ENCODE measurements at regions not wholly inside any gene's neighbourhood (a gene's known extent, or its start where the extent isn't known, plus 50 kb on each side); places are given as distances from the start of the nearest gene placed in this dataset.

- DNase-seq = no peak
Measured at GRCh38 chr6:137763436-137763835, 103.6 kb upstream of the TNFAIP3 start.

- no peak for DNase-seq
Measured at GRCh38 chr6:137763886-137764285, 103.2 kb upstream of the TNFAIP3 start.

- no peak for DNase-seq
Measured at GRCh38 chr6:137764464-137764863, 102.6 kb upstream of the TNFAIP3 start.

GRCh38 chr6:137765059-137765458, 102.0 kb upstream of the TNFAIP3 start:
- DNase-seq = no peak

GRCh38 chr6:137766596-137767370, 100.3 kb upstream of the TNFAIP3 start:
- DNase-seq = no peak

DNA sequence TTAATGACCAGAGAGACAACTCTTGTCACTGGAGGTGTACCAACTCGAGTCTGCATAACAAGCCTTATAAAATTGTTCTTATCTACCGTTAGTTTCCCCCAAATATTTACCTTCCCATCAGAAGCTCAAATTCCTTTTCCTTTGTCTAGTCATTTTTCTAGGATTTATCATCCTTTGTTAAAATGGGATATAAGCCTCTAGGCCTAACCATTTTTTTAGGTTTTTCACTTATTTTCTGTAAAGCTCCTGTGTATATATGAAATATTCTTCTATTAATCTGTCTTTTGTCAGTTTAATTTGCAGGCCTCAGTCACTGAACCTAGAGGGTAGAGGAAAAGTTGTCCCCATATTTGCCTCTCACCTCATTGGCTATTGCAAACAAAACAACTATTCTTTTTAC, 99.6 kb upstream of the TNFAIP3 start:
- no peak for DNase-seq

- DNase-seq = no peak
Measured at GRCh38 chr6:137767911-137768690, 99.0 kb upstream of the TNFAIP3 start.

GRCh38 chr6:137768935-137769334, 98.1 kb upstream of the TNFAIP3 start:
- DNase-seq = no peak

DNA sequence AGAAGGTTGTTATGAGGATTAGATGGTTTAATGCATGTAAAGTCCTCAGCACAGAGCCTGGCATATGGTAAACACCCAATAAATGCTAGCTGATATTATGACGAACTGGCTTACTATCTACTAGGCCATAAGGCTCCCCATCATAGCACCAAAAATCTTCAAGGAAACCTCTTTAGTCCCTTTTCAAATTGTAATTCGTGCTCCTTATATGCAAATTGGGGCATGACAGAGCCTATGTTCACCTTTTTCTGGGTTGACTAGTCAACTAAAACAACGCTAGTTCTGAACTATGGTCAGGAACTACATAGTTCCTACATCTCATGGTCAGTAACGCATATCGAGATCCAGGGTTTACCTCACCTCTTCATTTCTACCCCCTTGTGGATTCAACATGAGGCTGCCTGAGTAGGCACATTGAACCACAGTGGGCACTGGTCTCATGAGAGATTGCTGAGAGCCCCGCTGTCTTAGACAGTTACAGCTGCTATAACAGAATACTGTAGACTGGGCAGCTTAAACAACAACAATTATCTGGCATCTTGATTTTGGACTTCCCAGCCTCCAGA, 97.2 kb upstream of the TNFAIP3 start:
- no peak for DNase-seq

DNA sequence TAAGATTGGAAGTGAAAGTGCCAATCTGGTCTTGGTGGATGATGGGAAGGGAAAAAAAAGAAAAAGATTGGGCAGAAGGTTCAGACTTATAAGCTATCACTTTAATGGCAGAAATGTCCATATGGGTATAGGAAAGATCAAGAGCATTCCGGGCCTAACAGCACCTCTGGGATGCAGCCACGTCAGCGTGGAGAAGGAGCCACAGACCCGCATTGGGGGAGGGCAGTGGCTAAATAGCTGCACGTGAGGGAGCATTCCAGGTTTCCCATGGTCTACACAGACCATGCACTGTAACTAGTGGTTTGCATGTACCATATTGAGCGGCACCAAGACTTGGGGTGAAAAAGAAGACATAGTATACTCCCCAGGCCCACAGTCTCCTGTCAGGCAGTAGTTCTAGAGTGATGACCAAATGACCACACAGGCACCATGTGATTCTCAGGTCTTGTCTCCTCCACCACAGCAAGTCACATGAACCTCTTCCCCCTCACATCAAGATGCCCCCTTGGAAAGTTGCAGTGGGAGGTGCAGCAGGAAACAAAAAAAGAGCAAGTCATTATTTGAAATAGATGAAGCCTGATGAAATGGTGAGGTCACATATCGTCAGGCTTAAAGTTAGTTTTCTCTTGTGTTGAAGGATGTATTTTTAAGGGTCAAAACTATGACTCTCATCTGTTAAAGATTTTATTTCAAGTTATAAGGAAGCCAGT, 94.4 kb upstream of the TNFAIP3 start:
- DNase-seq = no peak

DNA sequence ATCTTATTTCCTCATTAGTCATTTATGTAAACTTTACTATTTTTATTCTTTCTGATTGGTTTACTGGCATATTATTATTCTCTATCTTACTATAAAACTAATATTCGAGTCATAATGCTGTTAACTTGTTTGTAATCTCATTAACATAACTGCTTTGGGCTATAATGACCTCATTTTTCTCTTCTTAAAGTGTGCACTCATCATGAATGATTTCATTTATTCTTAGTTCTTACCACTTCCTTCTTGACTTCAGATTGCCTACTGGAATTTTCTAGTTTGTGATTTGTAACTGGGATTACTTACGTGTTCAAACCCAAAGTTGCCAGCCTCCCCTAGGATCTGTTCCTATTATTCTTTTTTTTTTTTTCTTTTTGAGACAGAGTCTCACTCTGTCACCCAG, 91.8 kb upstream of the TNFAIP3 start:
- DNase-seq = no peak

DNA sequence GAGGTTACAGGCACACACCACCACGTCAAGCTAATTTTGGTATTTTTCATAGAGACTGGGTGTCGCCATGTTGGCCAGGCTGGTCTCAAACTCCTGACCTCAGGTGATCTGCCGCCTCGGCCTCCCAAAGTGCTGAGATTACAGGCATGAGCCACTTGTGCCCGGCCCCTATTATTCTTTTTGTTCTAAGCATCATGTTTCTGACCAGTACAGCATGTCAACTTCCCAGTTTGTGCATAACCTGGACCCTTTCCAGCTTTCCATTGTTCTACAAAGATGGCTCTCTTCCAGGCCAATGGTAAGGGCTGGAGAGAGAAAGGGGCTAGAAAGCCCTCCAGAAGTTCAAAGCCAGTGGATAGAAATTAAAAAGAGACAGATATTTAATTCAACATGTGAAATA, 91.3 kb upstream of the TNFAIP3 start:
- no peak for DNase-seq

DNA sequence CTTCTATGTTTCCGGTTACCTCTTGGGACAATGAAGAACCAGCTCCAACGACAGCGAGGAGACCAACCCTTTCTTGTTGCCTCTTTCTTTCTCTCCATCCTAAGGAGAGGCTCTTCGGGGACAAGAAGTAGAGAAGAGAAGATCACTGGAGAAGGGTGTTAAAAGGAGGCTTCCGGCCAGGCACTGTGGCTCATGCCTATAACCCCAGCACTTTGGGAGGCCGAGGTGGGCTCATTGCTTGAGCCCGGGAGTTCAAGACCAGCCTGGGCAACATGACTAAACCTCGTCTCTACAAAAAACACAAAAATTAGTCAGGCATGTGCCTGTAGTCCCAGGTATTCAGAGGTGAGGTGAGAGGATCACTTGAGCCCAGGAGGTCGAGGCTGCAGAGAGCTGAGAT, 90.8 kb upstream of the TNFAIP3 start:
- no peak for DNase-seq

- no peak for DNase-seq
Measured at GRCh38 chr6:137776786-137777686, 90.0 kb upstream of the TNFAIP3 start.

DNA sequence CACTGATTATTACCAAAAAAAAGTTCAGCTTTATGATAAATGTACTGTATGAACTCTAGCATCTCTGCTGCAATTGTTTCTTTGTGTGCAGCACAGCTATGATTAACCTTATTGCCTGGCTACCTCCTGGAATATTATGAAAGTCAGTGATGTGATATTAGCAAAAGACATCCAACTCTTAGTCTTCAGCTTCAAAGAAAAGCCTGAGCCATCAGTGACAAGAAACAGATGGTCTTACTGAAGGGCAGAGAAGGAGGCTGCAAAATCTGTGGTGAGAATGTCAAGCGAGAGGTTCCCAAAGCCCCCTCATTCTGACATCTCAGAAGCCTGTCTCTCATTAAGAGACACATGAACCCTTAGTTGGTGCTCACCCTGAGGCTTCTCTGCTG, 89.4 kb upstream of the TNFAIP3 start:
- DNase-seq = no peak

- no peak for DNase-seq
Measured at GRCh38 chr6:137779982-137780381, 87.1 kb upstream of the TNFAIP3 start.

DNA sequence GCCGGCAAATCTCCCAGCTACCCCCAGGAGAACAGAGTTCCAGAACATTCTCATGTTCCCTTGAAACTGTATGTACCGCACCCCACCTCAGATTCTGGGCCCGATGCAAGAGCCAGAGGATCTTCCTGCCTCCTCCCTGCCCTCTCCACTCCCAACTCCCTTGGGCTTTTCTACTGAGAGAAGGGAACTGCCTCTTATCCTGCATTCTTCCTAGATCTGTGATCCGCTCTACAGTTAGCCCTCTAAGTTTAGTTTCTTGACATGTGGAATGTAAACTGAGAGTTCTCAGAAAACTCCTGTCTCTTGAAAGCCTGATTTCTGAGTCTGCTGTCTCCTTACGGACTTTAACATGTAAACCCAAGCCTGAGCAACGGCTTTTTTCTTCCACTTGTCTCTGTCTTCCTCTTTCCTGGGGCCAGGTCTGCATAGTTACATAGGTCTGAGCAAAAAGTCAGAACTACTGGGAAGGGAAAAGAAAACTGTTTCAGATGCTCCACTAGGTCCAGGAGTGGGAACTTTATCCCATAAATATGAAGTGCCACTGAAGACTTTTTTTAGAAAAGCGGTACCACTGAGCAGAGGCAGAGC, 86.5 kb upstream of the TNFAIP3 start:
- no peak for DNase-seq

GRCh38 chr6:137781639-137782038, 85.4 kb upstream of the TNFAIP3 start:
- DNase-seq = no peak

GRCh38 chr6:137782166-137783039, 84.7 kb upstream of the TNFAIP3 start:
- no peak for DNase-seq

DNA sequence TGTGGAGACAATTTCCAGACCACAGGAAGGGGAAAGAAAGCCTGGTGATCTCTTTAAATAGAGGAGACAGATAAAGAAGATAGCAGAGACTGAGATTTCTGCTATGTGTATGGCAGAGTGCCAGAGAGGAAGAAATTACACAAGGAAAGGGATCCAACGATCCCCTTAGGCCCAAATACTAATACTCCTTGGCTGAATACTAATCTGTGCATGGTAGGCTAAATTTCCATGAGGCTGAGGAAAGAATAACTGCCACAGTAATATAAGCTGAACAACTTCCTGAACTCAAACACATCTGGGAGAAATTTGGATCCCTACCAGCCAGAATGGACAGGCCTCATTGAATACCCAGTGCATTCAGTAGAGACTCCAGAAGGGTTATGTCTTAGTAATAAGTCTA, 83.3 kb upstream of the TNFAIP3 start:
- DNase-seq = no peak

GRCh38 chr6:137784583-137784982, 82.5 kb upstream of the TNFAIP3 start:
- no peak for DNase-seq

Data from NCI-H146 (cell line).